HG03469 (cell line): ENCODE measurements at regions not wholly inside any gene's neighbourhood (a gene's known extent, or its start where the extent isn't known, plus 50 kb on each side); places are given as distances from the start of the nearest gene placed in this dataset.
"Not testable (repeated sequence)": the region's sequence is repeated elsewhere in the genome, so short reads cannot be mapped to it uniquely, and the experiment has no call there.

Experiments
- ATAC-seq: cut with Tn5 transposase; IDR thresholded peaks from one replicate; pipeline ENCODE4 v1.9.1; 2021; ENCODE audit warnings: mild to moderate bottlenecking, moderate library complexity, moderate number of reproducible peaks; ENCODE audit not compliant: unreplicated experiment

DNA sequence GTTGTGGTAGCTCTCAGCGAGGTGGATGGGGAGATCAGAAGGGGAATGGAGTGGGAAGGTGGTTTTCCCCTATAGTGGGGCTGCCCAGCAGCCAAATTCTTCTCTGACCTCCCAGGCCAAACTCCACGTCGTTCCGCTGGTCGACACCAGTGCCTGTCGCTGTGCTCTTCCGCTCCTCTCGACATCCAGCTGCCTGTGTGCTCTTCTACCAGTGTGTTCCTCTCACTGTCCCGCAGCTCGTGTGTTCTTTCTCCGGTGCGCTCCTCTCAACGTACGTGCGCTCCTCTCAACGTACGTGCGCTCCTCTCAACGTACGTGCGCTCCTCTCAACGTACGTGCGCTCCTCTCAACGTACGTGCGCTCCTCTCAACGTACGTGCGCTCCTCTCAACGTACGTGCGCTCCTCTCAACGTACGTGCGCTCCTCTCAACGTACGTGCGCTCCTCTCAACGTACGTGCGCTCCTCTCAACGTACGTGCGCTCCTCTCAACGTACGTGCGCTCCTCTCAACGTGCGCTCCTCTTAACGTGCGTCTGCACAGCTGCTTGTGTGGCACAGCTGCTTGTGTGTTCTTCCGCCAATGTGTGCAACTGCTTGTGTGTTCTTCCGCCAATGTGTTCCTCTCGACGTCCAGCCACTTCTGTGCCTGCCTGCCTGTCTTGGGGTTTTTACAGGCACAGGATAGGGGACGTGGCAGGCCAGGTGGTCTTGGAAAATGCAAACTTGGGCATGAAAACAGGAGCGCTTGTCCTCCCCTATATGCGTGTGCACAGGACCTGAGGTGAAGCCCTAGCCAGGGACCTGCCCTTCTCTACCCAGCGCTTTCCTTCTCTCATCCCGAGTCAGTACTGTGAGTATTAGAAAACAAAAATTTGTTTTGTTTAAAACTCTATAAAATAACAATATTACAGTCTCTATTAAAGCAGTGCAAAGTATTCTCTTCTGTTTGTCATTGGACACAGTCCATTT, 991.1 kb downstream of the GBE1 start:
- no peak for ATAC-seq

- no peak for ATAC-seq
These were observed 991.8 kb downstream of the GBE1 start for GRCh38 chr3:80769683-80770082.

DNA sequence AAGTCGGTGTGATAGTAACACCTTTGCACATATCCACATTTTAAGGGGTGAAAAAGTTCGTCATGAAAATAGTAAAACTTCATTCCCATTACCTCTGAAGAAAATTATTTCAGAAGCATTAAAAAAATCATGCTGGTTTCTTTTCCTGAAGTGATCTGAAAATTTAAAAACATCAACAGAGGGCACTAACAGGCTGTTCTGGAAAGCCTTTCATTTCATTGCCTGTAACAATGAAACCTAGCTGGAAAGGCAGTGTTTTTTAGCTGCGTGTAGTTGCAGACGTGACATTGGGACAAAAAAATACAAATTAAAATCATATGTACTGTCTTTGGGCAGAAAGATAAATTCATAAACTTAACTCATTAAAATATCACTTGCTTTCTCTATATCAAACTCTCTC, 993.8 kb downstream of the GBE1 start:
- no peak for ATAC-seq

- no peak for ATAC-seq
These were observed 987.2 kb upstream of the ROBO1 start for GRCh38 chr3:80754969-80755368.

- ATAC-seq, result no peak
These were observed 985.2 kb upstream of the ROBO1 start for GRCh38 chr3:80753021-80753420.

DNA sequence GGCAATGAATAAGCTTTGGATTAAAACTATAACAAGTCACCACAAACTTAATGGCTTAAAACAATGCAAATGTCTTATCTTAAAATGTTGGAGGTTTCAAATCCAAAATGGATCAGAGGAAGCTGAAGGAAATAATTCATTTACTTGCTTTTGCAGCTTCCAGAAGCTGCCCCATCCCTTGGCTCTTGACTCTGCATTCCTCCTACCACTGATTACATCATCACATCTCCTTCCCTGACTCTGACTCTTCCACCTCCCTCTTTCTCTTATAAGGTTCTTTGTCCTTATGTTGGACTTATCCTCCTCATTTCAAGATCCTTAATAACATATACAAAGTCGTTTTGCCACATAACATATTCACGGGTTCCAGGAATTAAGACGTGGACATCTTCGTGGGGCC, 982.8 kb upstream of the ROBO1 start:
- ATAC-seq, result no peak

- ATAC-seq, result no peak
These were observed 967.1 kb upstream of the ROBO1 start for GRCh38 chr3:80734920-80735319.

GRCh38 chr3:80734483-80734882, 966.7 kb upstream of the ROBO1 start:
- no peak for ATAC-seq

- ATAC-seq, result no peak
These were observed 965.9 kb upstream of the ROBO1 start for GRCh38 chr3:80733522-80734176.

GRCh38 chr3:80727561-80727960, 959.8 kb upstream of the ROBO1 start:
- not testable (repeated sequence) for ATAC-seq

GRCh38 chr3:80709597-80710322, 942.0 kb upstream of the ROBO1 start:
- ATAC-seq, result not testable (repeated sequence)

GRCh38 chr3:80705290-80705689, 937.5 kb upstream of the ROBO1 start:
- no peak for ATAC-seq

DNA sequence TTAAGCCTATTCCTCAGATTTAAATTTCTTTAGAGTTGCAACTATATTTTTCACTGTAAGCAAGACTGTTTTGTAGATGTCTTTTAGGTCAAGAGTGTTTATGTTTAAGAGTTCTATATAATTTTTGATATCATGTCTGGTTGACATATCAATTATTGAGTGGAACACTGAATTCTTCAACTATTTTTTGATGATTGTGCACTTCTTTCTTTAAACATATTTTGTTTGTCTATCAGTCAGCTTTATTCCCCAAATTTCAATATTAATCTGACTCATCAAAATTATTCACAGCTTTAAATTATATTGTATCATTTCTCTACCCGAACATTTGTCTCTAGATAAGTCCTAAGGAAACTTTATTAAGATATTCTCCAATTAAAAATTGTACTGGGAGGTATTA, 933.6 kb upstream of the ROBO1 start:
- ATAC-seq, result no peak

- no peak for ATAC-seq
These were observed 929.5 kb upstream of the ROBO1 start for GRCh38 chr3:80697291-80697690.

GRCh38 chr3:80696280-80696679, 928.5 kb upstream of the ROBO1 start:
- ATAC-seq, result no peak

DNA sequence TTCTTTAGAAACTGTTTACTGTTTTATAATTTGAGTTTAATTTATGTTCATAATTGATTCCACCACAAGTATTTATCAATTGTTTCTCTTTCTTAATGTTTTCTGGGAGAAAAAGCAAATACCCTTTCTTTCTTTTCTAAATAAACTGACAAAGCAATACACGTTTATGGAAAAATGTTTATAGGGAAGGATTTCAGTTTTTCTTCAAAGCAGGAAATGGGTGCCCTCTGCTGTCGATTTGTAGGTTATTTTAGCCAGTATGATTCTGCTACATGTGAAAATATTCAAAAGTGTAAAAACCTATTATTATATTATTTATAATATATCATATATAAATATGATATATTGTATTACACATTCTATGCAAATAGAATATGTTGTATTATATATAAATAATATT, 921.0 kb upstream of the ROBO1 start:
- no peak for ATAC-seq

GRCh38 chr3:80682951-80683350, 915.2 kb upstream of the ROBO1 start:
- no peak for ATAC-seq

- ATAC-seq, result no peak
These were observed 914.4 kb upstream of the ROBO1 start for GRCh38 chr3:80682235-80682634.

- ATAC-seq, result no peak
These were observed 910.0 kb upstream of the ROBO1 start for GRCh38 chr3:80677796-80678195.

- ATAC-seq, result no peak
These were observed 909.1 kb upstream of the ROBO1 start for GRCh38 chr3:80676866-80677265.

GRCh38 chr3:80676261-80676660, 908.5 kb upstream of the ROBO1 start:
- no peak for ATAC-seq
